Parathyroid adenoma (tissue), 2 donors: ENCODE measurements at regions not wholly inside any gene's neighbourhood (a gene's known extent, or its start where the extent isn't known, plus 50 kb on each side); places are given as distances from the start of the nearest gene placed in this dataset.

Experiments
- H2AFZ ChIP-seq: fragments of 300-600 bp; sonication (generic); one replicate; pipeline ENCODE4 v1.7.0; 2017; ENCODE audit warnings: antibody characterized with exemption, mild to moderate bottlenecking
- H3K27ac ChIP-seq: fragments of 300-600 bp; sonication (generic); one replicate; pipeline ENCODE4 v1.7.0; 2017
- H3K27me3 ChIP-seq: fragments of 300-600 bp; sonication (generic); one replicate; pipeline ENCODE4 v1.7.0; 2017; ENCODE audit warnings: low read length; ENCODE audit not compliant: control insufficient read depth, insufficient read depth
- H3K36me3 ChIP-seq: fragments of 300-600 bp; sonication (generic); one replicate; pipeline ENCODE4 v1.7.0; 2017; ENCODE audit warnings: low read length; ENCODE audit not compliant: control insufficient read depth, insufficient read depth
- H3K4me1 ChIP-seq: fragments of 300-600 bp; sonication (generic); one replicate; pipeline ENCODE4 v1.7.0; 2017; ENCODE audit warnings: control low read depth
- H3K4me2 ChIP-seq: fragments of 300-600 bp; sonication (generic); one replicate; pipeline ENCODE4 v1.7.0; 2017; ENCODE audit warnings: low read length
- H3K4me3 ChIP-seq: fragments of 300-600 bp; sonication (generic); one replicate; pipeline ENCODE4 v1.7.0; 2017; ENCODE audit warnings: low read depth, low read length
- H3K79me2 ChIP-seq: fragments of 300-600 bp; sonication (generic); one replicate; pipeline ENCODE4 v1.7.0; 2017; ENCODE audit warnings: control low read depth
- H3K9ac ChIP-seq: fragments of 300-600 bp; sonication (generic); one replicate; pipeline ENCODE4 v1.7.0; 2017; ENCODE audit warnings: mild to moderate bottlenecking
- H3K9me3 ChIP-seq: fragments of 300-600 bp; sonication (generic); one replicate; pipeline ENCODE4 v1.7.0; 2017; ENCODE audit warnings: low read length; ENCODE audit not compliant: control insufficient read depth
- TF ChIP-seq, protein P1 (sequence below): fragments of 300-600 bp; sonication (generic); IDR thresholded peaks from one replicate; pipeline ENCODE4 v1.7.0; 2017; ENCODE audit warnings: antibody characterized with exemption, mild to moderate bottlenecking
- donor health status: primary hyperparathyroidism.

DNA sequence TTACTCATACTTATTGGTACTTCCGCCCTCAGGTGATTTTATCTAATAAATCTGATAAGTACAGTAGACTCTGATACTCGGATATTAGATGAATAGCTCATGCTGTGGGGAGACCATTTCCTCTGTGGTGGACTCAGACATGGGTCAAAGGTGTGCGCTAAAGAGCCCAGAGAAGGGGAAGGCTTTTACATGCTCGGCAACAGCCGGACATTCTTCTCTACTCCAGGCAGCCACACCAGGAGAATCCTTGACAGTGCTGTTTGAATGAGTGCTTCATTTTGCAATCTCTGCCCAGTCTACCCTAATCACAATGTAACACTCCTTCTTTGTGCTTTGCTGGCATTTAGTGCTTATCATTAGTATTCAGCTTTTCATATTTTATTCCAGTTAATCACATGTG, 322.2 kb upstream of the USP25 start:
- H3K9me3 ChIP-seq: no peaks in the 10 kb centered on the region
- H3K4me1 ChIP-seq: no peaks in the 10 kb centered on the region
- no peak overlapping the region for H3K4me3 ChIP-seq
- TF ChIP-seq, protein P1, sequence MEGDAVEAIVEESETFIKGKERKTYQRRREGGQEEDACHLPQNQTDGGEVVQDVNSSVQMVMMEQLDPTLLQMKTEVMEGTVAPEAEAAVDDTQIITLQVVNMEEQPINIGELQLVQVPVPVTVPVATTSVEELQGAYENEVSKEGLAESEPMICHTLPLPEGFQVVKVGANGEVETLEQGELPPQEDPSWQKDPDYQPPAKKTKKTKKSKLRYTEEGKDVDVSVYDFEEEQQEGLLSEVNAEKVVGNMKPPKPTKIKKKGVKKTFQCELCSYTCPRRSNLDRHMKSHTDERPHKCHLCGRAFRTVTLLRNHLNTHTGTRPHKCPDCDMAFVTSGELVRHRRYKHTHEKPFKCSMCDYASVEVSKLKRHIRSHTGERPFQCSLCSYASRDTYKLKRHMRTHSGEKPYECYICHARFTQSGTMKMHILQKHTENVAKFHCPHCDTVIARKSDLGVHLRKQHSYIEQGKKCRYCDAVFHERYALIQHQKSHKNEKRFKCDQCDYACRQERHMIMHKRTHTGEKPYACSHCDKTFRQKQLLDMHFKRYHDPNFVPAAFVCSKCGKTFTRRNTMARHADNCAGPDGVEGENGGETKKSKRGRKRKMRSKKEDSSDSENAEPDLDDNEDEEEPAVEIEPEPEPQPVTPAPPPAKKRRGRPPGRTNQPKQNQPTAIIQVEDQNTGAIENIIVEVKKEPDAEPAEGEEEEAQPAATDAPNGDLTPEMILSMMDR: no peak
- no peak overlapping the region for H2AFZ ChIP-seq
- H3K79me2 ChIP-seq: no peaks in the 10 kb centered on the region
- no peak overlapping the region for H3K27ac ChIP-seq
- H3K9ac ChIP-seq: no peak overlapping the region
- no peaks in the 10 kb centered on the region for H3K27me3 ChIP-seq
- H3K36me3 ChIP-seq: no peaks in the 10 kb centered on the region
- H3K4me2 ChIP-seq: no peak overlapping the region

DNA sequence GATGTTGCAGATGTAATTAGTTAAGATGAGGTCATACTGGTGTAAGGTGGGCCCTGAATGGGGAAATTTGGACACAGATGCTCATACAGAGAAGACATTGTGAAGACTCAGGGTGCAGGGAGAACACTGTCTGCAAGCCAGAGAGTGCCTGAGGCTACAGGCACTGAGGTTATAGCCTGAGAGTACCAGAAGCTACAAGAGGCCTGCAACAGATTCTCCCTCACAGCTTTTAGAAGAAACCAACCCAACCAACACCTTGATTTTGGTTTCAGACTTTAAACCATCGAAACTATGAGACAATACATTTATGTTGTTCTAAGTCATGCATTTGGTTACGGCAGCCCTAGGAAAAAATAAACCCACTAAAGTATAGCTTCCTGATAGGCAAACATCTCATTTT, 321.7 kb upstream of the USP25 start:
- Histone ChIP-seq H3K79me2 (no peaks in the 10 kb centered on the region), H3K4me1 (no peaks in the 10 kb centered on the region), H3K27me3 (no peaks in the 10 kb centered on the region), H3K9me3 (no peaks in the 10 kb centered on the region), H3K9ac (no peak overlapping the region), H3K27ac (no peak overlapping the region), H3K36me3 (no peaks in the 10 kb centered on the region), H3K4me2 (no peak overlapping the region), H3K4me3 (no peak overlapping the region), H2AFZ (no peak overlapping the region)
- TF ChIP-seq, protein P1: no peak

DNA sequence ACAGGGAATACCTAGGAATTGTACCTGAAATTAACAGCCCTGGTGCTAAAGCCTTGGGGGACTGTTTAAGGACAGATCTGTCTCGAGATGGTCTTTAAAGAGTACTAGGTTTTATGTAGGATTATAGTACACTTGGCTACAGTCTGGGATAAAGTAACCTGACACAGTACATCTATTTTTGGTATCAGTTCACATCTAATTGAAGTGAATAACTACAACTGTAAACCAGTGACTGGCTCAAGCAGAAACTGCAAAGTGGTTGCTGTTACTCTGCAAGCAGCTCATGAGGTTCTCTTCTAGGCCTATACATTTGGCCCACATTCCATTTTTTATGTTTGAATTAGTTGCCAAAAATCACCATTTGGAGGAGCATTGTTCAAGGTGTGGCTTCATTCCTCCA, 320.8 kb upstream of the USP25 start:
- no peak overlapping the region for H3K4me3 ChIP-seq
- H3K9me3 ChIP-seq: no peaks in the 10 kb centered on the region
- no peaks in the 10 kb centered on the region for H3K36me3 ChIP-seq
- no peaks in the 10 kb centered on the region for H3K4me1 ChIP-seq
- TF ChIP-seq, protein P1: no peak
- H3K9ac ChIP-seq: no peak overlapping the region
- no peaks in the 10 kb centered on the region for H3K27me3 ChIP-seq
- no peak overlapping the region for H3K27ac ChIP-seq
- H3K79me2 ChIP-seq: no peaks in the 10 kb centered on the region
- no peak overlapping the region for H3K4me2 ChIP-seq
- H2AFZ ChIP-seq: no peak overlapping the region

DNA sequence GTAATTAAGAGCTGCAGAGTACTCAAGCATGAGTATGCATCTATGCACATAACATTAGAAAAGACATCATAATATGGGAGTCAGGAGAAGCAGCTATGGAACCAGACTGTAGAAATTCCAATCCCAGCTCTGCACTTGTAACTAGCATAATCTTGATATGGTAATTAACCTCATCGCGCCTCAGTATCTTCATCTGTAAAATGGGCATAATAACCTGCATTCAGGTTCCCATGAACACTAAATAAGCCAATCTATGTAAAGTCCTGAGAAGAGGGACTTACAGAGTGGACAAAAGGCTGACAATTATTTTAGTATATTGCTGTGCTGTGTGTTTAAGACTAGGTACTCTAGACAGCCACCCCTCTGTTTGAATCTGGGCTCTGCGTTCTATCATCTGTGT, 318.9 kb upstream of the USP25 start:
- H3K9me3 ChIP-seq: no peaks in the 10 kb centered on the region
- H2AFZ ChIP-seq: no peak overlapping the region
- no peaks in the 10 kb centered on the region for H3K4me1 ChIP-seq
- H3K4me2 ChIP-seq: no peak overlapping the region
- H3K27me3 ChIP-seq: no peaks in the 10 kb centered on the region
- H3K79me2 ChIP-seq: no peaks in the 10 kb centered on the region
- TF ChIP-seq, protein P1: no peak
- no peaks in the 10 kb centered on the region for H3K36me3 ChIP-seq
- no peak overlapping the region for H3K9ac ChIP-seq
- H3K4me3 ChIP-seq: no peak overlapping the region
- no peak overlapping the region for H3K27ac ChIP-seq

DNA sequence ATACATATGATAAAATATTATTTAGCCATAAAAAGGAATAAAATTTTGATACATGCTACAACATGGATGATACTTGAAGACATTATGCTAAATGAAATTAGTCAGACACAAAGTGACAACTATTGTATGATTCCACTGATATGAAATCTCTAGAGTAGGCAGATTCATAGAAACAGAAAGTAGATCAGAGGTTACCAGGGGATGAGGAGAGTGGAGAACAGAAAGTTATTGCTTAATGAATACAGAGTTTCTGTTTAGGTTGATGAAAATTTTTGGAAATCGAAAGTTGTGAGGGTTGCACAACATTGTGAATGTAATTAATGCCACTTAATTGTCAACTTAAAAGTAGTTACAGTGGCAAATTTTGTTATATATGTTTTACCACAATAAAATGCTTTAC, 315.7 kb upstream of the USP25 start:
- Histone ChIP-seq H3K9me3 (no peaks in the 10 kb centered on the region), H3K79me2 (no peaks in the 10 kb centered on the region), H3K36me3 (no peaks in the 10 kb centered on the region), H3K4me3 (no peak overlapping the region), H3K4me1 (no peaks in the 10 kb centered on the region), H3K27ac (no peak overlapping the region), H2AFZ (no peak overlapping the region), H3K4me2 (no peak overlapping the region), H3K27me3 (no peaks in the 10 kb centered on the region), H3K9ac (no peak overlapping the region)
- TF ChIP-seq, protein P1: no peak
